ENCODE measurements at regions not wholly inside any gene's neighbourhood (a gene's known extent, or its start where the extent isn't known, plus 50 kb on each side); places are given as distances from the start of the nearest gene placed in this dataset.
"Not testable (repeated sequence)": the region's sequence is repeated elsewhere in the genome, so short reads cannot be mapped to it uniquely, and the experiment has no call there.

DNA sequence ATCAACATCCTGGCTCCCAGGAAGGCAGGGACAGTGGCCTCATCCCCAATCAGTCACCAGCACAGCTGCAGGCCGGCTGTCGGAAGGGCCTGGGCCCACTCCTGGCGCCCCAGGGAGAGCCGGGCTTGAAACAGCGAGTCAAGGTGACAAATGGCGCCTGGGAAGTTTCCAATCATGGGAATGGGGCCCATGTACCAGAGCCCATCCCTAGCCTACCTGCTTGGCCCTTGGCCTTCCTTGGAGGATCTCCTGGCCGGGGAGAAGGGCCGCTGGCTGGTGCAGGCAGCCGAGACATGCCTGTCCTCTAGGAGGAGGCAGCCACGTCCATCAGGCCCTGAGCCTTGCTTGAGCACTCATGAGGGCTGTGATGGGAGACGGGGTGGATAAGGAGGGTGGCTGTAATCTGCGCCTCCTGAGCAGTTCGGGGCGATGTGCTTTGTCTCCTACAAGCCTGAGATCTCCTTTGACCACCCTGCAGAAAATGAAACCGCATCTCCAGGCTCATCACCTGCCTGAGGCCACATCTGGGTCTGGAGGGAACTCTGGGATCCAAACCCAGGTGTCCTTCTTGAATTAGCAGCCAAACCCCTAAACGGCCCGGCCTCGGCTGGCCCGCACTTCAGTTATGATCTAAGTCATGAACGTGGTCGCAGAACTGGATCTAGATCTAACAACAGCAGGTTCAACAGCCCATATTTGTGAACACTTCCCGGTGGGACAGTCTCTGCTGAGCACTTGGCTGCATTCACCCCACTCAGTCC lies 862.0 kb downstream of the TBC1D22A start:
- no peak for DNase-seq

- no peak for DNase-seq
Observed at GRCh38 chr22:47623763-47624148, 861.3 kb downstream of the TBC1D22A start.

GRCh38 chr22:47623066-47623762 lies 860.8 kb downstream of the TBC1D22A start:
- DNase-seq = no peak

DNA sequence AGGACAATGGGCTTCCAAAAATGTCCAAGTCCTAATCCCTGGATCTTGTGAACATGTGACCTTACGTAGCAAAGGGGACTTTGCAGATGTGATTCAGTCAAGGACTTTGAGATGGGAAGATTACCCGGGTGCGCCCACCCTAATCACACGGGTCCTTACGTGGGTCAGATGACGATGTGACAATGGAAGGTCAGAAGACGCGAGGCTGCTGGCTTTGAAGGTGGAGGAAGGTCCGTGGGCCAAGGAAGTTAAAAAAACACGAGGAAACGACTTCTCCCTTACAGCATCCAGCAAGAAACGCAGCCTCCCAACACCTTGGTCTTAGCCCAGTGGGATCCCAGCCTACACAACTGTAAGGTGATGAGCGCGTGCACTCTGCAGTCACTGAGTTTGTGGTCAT lies 860.1 kb downstream of the TBC1D22A start:
- DNase-seq = no peak

- DNase-seq = no peak
Observed at GRCh38 chr22:47621253-47621652, 858.8 kb downstream of the TBC1D22A start.

GRCh38 chr22:47620391-47620790 lies 857.9 kb downstream of the TBC1D22A start:
- no peak for DNase-seq

- no peak for DNase-seq
Observed at GRCh38 chr22:47619631-47620030, 857.2 kb downstream of the TBC1D22A start.

GRCh38 chr22:47618180-47619010 lies 855.9 kb downstream of the TBC1D22A start:
- DNase-seq = no peak

DNA sequence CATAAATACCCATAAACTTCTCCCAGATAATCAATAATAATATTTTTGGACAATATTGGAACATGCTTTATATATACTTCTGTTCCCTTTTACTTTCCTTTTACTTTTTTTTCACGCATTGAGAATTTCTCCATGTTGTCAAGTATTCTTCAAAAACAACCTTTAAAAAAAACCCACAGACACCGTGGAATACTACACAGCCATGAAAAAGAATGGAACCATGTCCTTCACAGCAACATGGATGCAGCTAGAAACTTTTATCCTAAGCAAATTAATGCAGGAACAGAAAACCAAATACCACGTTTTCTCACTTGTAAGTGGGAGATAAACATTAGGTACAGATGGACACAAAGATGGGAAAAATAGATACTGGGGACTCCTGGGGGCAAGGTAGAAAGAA lies 854.7 kb downstream of the TBC1D22A start:
- DNase-seq = no peak

- no peak for DNase-seq
Observed at GRCh38 chr22:47616396-47617020, 854.1 kb downstream of the TBC1D22A start.

DNA sequence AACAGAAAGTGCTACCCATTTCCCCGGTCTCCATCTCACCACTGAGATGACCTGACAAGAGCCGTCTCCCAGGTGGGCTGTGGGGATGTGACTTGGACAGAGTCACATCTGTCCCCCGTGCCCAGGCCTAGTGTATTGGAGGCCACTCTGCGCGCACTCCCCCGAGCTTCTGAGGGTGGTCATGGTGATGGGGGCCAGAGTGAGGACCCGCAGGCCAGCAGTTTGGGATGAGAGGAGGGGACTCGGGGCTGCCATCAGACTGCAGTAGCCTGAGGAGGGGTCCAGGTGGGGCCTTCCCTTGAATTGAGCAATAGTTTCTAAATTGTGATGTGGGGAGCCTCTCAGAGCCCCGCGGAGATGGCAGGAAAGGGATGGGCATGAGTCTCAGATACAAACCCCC lies 852.6 kb downstream of the TBC1D22A start:
- DNase-seq = no peak

DNA sequence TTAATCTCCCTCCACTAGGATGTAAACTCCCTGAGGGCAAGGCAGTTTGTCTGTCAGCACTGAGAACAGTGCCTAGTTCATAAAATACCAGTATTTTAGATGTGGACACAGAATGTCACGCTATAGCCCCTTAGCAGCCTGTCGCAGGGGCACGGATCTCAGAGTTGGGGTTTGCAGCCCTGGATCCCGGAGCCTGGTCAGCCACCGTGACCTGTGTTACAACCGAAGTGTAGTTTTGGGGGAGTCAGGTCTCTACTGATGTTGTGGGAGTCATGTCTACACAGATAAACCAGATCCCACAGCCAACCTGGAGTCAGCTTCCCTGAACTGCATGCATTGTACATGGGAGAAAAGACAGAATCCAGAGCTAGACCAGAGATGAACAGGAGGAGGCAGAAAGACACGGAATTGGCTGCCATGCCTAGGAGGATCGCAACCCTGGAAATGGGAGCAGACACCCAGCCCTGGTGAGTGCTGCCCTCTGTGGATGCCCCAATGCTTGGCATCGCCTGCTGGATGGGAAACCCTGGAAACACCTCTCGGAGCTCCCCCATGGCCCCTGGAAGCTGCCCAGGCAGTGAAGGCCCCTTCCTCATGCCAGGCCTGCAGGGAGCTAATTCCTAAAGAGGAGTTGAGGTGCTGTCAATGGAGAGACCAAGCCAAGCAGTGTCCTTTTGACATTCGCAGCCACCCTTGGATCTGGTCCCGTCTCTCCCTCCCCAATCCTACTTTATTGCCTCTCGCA lies 851.3 kb downstream of the TBC1D22A start:
- no peak for DNase-seq

- DNase-seq = not testable (repeated sequence)
Observed at GRCh38 chr22:47613181-47613580, 850.7 kb downstream of the TBC1D22A start.

GRCh38 chr22:47612311-47612910 lies 850.0 kb downstream of the TBC1D22A start:
- no peak for DNase-seq

GRCh38 chr22:47610764-47611163 lies 848.3 kb downstream of the TBC1D22A start:
- no peak for DNase-seq

DNA sequence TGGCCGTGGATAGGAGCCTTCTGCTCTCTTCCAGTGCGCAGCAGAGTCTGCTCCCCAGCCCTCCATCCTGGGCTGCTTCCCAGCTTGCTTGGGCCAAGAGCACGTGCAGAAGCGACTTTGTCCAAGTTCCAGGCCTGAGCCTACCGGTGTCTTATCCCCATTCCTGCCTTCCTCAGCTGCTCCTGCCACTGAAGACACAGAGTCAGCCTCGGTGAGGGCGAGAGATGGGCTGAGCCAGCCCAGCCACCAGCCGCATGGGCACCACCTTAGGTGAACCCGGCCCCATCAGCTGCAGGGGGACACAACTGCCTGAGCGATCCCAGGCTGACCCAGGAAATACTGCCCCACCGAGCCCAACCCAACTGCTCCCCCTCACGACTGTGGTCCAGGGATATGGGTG lies 847.8 kb downstream of the TBC1D22A start:
- DNase-seq = no peak

DNA sequence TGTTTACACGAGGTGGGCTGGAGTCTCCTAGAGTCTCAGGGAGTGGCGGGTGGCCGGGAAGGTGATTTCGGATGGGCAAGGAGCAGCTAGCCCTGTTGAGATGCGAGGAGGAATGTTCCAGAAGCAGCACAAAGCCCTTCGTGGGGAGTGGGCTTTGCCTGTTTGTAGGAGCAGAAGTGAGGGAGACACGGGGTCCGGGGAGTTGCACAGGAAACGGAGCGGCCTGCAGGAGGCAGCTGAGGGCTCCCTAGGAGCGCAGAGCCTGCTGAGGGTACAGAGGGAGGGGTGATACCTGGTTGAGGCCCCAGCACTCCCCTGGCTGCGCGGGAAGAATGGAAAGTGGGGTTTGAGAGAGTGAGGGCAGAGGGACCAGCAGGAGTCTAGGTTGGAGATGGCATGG lies 847.2 kb downstream of the TBC1D22A start:
- no peak for DNase-seq

DNA sequence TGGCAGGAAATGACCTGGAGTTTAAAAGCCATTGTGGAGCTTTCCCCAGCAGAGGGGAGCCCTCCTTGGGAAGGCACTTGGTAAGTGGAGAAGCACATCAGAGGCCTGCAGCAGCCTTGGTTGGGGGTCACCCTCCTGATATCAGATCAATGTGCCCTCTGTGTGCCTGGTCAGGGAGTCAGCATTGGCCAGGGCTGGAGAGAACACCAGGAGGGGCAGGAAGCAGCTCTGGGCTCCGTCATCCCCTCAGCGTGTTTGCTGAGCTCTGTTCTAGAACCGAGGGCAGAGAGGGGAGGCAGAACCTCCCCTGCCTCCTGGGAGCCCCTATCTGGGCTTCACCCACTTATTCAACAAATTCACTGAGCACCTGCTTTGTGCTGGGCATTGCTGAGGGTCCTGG lies 846.0 kb downstream of the TBC1D22A start:
- DNase-seq = no peak

- no peak for DNase-seq
Observed at GRCh38 chr22:47607486-47607885, 845.0 kb downstream of the TBC1D22A start.

DNA sequence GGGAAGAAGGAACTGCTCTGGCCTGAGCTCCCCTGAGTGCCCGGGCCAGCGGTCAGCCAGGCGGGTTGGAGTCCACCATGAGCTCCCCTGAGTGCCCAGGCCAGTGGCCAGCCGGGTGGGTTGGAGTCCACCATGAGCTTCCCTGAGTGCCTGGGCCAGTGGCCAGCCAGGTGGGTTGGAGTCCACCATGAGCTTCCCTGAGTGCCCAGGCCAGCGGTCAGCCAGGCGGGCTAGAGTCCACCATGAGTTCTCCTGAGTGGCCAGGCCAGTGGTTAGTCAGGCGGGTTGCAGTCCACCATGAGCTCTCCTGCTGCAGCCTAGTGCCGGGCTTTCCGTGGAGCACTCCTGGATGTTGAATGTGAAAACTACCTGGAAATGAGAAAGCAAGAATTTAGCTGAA lies 844.0 kb downstream of the TBC1D22A start:
- no peak for DNase-seq

- no peak for DNase-seq
Observed at GRCh38 chr22:47605886-47606285, 843.4 kb downstream of the TBC1D22A start.

- DNase-seq = no peak
Observed at GRCh38 chr22:47605441-47605840, 843.0 kb downstream of the TBC1D22A start.
